Upper lobe of left lung (tissue), 6 donors: ENCODE measurements at regions not wholly inside any gene's neighbourhood (a gene's known extent, or its start where the extent isn't known, plus 50 kb on each side); places are given as distances from the start of the nearest gene placed in this dataset.

Experiments used
- ATAC-seq, 2 donors: fragments of 200-7000 bp; cut with Tn5 transposase; one replicate each; pipeline ENCODE4 v1.9.1; 2022; ENCODE audit warnings: mild to moderate bottlenecking in 2 of 2, moderate library complexity in 2 of 2; ENCODE audit not compliant: low FRiP score in 2 of 2
- DNase-seq, 2 donors: peaks; one replicate each; pipeline ENCODE4 v3.0.0-alpha.2; 2019 to 2020
- H3K27ac ChIP-seq, 4 donors: fragments of 200-600 bp; sonication (generic); one replicate each; pipeline ENCODE4 v1.5.1; 2016 to 2019
- H3K27me3 ChIP-seq, 4 donors: fragments of 200-600 bp; sonication (generic); one replicate each; pipeline ENCODE4 v1.5.1; 2017 to 2019
- H3K36me3 ChIP-seq, 4 donors: fragments of 200-600 bp; sonication (generic); one replicate each; pipeline ENCODE4 v1.5.1; 2016 to 2019
- H3K4me1 ChIP-seq, 4 donors: fragments of 200-600 bp; sonication (generic); one replicate each; pipeline ENCODE4 v1.5.1; 2018 to 2019
- H3K4me3 ChIP-seq, 4 donors: fragments of 200-600 bp; sonication (generic); one replicate each; pipeline ENCODE4 v1.5.1; 2017 to 2019; ENCODE audit warnings: mild to moderate bottlenecking in 2 of 4, moderate library complexity in 1 of 4
- H3K9me3 ChIP-seq, 4 donors: fragments of 200-600 bp; sonication (generic); one replicate each; pipeline ENCODE4 v1.5.1; 2018 to 2019
- CTCF ChIP-seq, 6 experiments: fragments of 450-650 bp in 4 of 6; fragments of 200-600 bp in 2 of 6; sonication (generic) in 2 of 6; IDR thresholded peaks; one replicate each; pipeline ENCODE4 v1.5.1; 2016 to 2019; ENCODE audit warnings: antibody characterized with exemption in 6 of 6
- EP300 ChIP-seq, 4 donors: sonication (generic); formaldehyde crosslinking; IDR thresholded peaks; one replicate each; pipeline ENCODE4 v1.5.1; 2017; ENCODE audit warnings: antibody characterized with exemption in 4 of 4, control low read depth in 2 of 4
- POLR2A ChIP-seq, 4 donors: fragments of 450-650 bp; IDR thresholded peaks; one replicate each; pipeline ENCODE4 v1.5.1; 2016 to 2017; ENCODE audit warnings: antibody characterized with exemption in 4 of 4, mild to moderate bottlenecking in 2 of 4
- POLR2AphosphoS5 ChIP-seq, 2 donors: sonication (generic); formaldehyde crosslinking; IDR thresholded peaks; one replicate each; pipeline ENCODE4 v1.5.1; 2017; ENCODE audit warnings: antibody characterized with exemption in 2 of 2
- WGBS, 2 donors: methylation state at CpG; one replicate each; pipeline ENCODE4 v1.1.5; 2017 to 2018; 5-methylcytosine and 5-hydroxymethylcytosine counted together
- donor health status: DM: no; HTN: no; CAD: no; lungs with moderate emphysema.
- donor health status: DM: no; HTN: yes; CAD: no; lungs with severe emphysema.

- Histone ChIP-seq H3K27me3 (no peaks in the 10 kb centered on the region), H3K9me3 (no peaks in the 10 kb centered on the region), H3K27ac (no peak overlapping the region), H3K36me3 (no peaks in the 10 kb centered on the region), H3K4me3 (no peak overlapping the region), H3K4me1 (no peaks in the 10 kb centered on the region)
- no peak for TF ChIP-seq POLR2AphosphoS5 (IDR thresholded peaks at IDR 0.05)
- no peak for TF ChIP-seq CTCF (IDR thresholded peaks at IDR 0.05)
- no peak for TF ChIP-seq EP300 (IDR thresholded peaks at IDR 0.05)
- no peak for TF ChIP-seq POLR2A (IDR thresholded peaks at IDR 0.05)
- DNase-seq (no peak), ATAC-seq (no peak)
- WGBS, 2 donors: 88 to 89% methylated on average over 1 of the region's 1 CpG
Measured at GRCh38 chr4:170875868-170876267, 786.1 kb upstream of the AADAT start.

GRCh38 chr4:170872794-170873193 lies 783.0 kb upstream of the AADAT start:
- ATAC-seq (no peak), DNase-seq (no peak)
- H3K27me3 ChIP-seq: no peaks in the 10 kb centered on the region
- H3K4me3 ChIP-seq: no peak overlapping the region
- H3K4me1 ChIP-seq: no peaks in the 10 kb centered on the region
- TF ChIP-seq POLR2A (IDR thresholded peaks at IDR 0.05) (no peak), EP300 (IDR thresholded peaks at IDR 0.05) (no peak), CTCF (IDR thresholded peaks at IDR 0.05) (no peak), POLR2AphosphoS5 (IDR thresholded peaks at IDR 0.05) (no peak)
- H3K9me3 ChIP-seq: no peaks in the 10 kb centered on the region
- no peaks in the 10 kb centered on the region for H3K36me3 ChIP-seq
- no peak overlapping the region for H3K27ac ChIP-seq

GRCh38 chr4:170868170-170868569 lies 778.4 kb upstream of the AADAT start:
- DNase-seq (no peak), ATAC-seq (no peak)
- TF ChIP-seq EP300 (IDR thresholded peaks at IDR 0.05): no peak
- TF ChIP-seq POLR2AphosphoS5 (IDR thresholded peaks at IDR 0.05): no peak
- no peak for TF ChIP-seq POLR2A (IDR thresholded peaks at IDR 0.05)
- TF ChIP-seq CTCF (IDR thresholded peaks at IDR 0.05): no peak
- Histone ChIP-seq H3K27me3 (no peaks in the 10 kb centered on the region), H3K36me3 (no peaks in the 10 kb centered on the region), H3K9me3 (no peaks in the 10 kb centered on the region), H3K4me1 (no peaks in the 10 kb centered on the region), H3K4me3 (no peak overlapping the region), H3K27ac (no peak overlapping the region)
- 33 to 38% methylated on average over 1 of the region's 1 CpG for WGBS, 2 donors

- H3K27me3 ChIP-seq: no peaks in the 10 kb centered on the region
- WGBS, 2 donors: 74 to 78% methylated on average over 1 of the region's 1 CpG
- DNase-seq (no peak), ATAC-seq (no peak)
- TF ChIP-seq POLR2A (IDR thresholded peaks at IDR 0.05): no peak
- TF ChIP-seq POLR2AphosphoS5 (IDR thresholded peaks at IDR 0.05): no peak
- no peak for TF ChIP-seq EP300 (IDR thresholded peaks at IDR 0.05)
- no peak for TF ChIP-seq CTCF (IDR thresholded peaks at IDR 0.05)
- no peaks in the 10 kb centered on the region for H3K4me1 ChIP-seq
- no peak overlapping the region for H3K27ac ChIP-seq
- no peaks in the 10 kb centered on the region for H3K36me3 ChIP-seq
- H3K9me3 ChIP-seq: no peaks in the 10 kb centered on the region
- H3K4me3 ChIP-seq: no peak overlapping the region
Measured at GRCh38 chr4:170854097-170854496, 764.3 kb upstream of the AADAT start.

- TF ChIP-seq CTCF (IDR thresholded peaks at IDR 0.05) (peak in 5 of 6 experiments; percentile 21 to 49 (median 30)), EP300 (IDR thresholded peaks at IDR 0.05) (no peak)
- Histone ChIP-seq H3K9me3 (no peaks in the 10 kb centered on the region), H3K4me1 (no peaks in the 10 kb centered on the region), H3K27me3 (no peaks in the 10 kb centered on the region), H3K27ac (no peak overlapping the region), H3K4me3 (no peak overlapping the region), H3K36me3 (no peaks in the 10 kb centered on the region)
- peak in 1 of 2 donors; percentile 30 for ATAC-seq
- 21 to 24% methylated on average over 8 of the region's 8 CpGs for WGBS, 2 donors
- DNase-seq: peak; percentile 10 to 32
Measured at GRCh38 chr4:170853422-170854021, 763.8 kb upstream of the AADAT start.
